Upper lobe of left lung (tissue), 6 donors: ENCODE measurements at regions not wholly inside any gene's neighbourhood (a gene's known extent, or its start where the extent isn't known, plus 50 kb on each side); places are given as distances from the start of the nearest gene placed in this dataset.

Experiments used
- ATAC-seq, 2 donors: fragments of 200-7000 bp; cut with Tn5 transposase; one replicate each; pipeline ENCODE4 v1.9.1; 2022; ENCODE audit warnings: mild to moderate bottlenecking in 2 of 2, moderate library complexity in 2 of 2; ENCODE audit not compliant: low FRiP score in 2 of 2
- DNase-seq, 2 donors: peaks; one replicate each; pipeline ENCODE4 v3.0.0-alpha.2; 2019 to 2020
- H3K27ac ChIP-seq, 4 donors: fragments of 200-600 bp; sonication (generic); one replicate each; pipeline ENCODE4 v1.5.1; 2016 to 2019
- H3K27me3 ChIP-seq, 4 donors: fragments of 200-600 bp; sonication (generic); one replicate each; pipeline ENCODE4 v1.5.1; 2017 to 2019
- H3K36me3 ChIP-seq, 4 donors: fragments of 200-600 bp; sonication (generic); one replicate each; pipeline ENCODE4 v1.5.1; 2016 to 2019
- H3K4me1 ChIP-seq, 4 donors: fragments of 200-600 bp; sonication (generic); one replicate each; pipeline ENCODE4 v1.5.1; 2018 to 2019
- H3K4me3 ChIP-seq, 4 donors: fragments of 200-600 bp; sonication (generic); one replicate each; pipeline ENCODE4 v1.5.1; 2017 to 2019; ENCODE audit warnings: mild to moderate bottlenecking in 2 of 4, moderate library complexity in 1 of 4
- H3K9me3 ChIP-seq, 4 donors: fragments of 200-600 bp; sonication (generic); one replicate each; pipeline ENCODE4 v1.5.1; 2018 to 2019
- EP300 ChIP-seq, 4 donors: sonication (generic); formaldehyde crosslinking; IDR thresholded peaks; one replicate each; pipeline ENCODE4 v1.5.1; 2017; ENCODE audit warnings: antibody characterized with exemption in 4 of 4, control low read depth in 2 of 4
- POLR2A ChIP-seq, 4 donors: fragments of 450-650 bp; IDR thresholded peaks; one replicate each; pipeline ENCODE4 v1.5.1; 2016 to 2017; ENCODE audit warnings: antibody characterized with exemption in 4 of 4, mild to moderate bottlenecking in 2 of 4
- POLR2AphosphoS5 ChIP-seq, 2 donors: sonication (generic); formaldehyde crosslinking; IDR thresholded peaks; one replicate each; pipeline ENCODE4 v1.5.1; 2017; ENCODE audit warnings: antibody characterized with exemption in 2 of 2
- WGBS, 2 donors: methylation state at CpG; one replicate each; pipeline ENCODE4 v1.1.5; 2017 to 2018; 5-methylcytosine and 5-hydroxymethylcytosine counted together
- TF ChIP-seq, protein P1 (sequence below), 6 experiments: fragments of 450-650 bp in 4 of 6; fragments of 200-600 bp in 2 of 6; sonication (generic) in 2 of 6; IDR thresholded peaks; one replicate each; pipeline ENCODE4 v1.5.1; 2016 to 2019; ENCODE audit warnings: antibody characterized with exemption in 6 of 6
- donor health status: DM: no; HTN: no; CAD: no; lungs with moderate emphysema.
- donor health status: DM: no; HTN: yes; CAD: no; lungs with severe emphysema.

DNA sequence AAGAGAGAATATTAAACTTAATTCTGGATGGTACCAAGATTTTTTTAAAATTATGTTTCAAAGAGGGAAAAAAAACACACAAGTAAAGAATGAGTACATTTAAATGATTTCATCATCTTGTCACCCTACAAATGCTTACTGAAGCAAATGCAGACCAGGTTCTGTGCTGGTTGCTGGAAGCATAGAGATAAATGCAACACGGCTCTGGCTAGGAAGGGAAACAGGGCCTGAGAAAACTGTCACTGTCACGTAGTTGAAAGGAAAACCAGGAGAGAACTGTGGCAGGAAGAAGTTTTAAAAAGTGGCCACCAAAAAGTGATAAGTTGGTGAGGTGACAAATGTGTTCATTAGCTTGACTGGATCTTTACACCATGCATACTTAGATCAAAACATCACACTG lies 336.9 kb upstream of the NFIA start:
- ATAC-seq (no peak), DNase-seq (no peak)
- 63 to 82% methylated on average over 2 of the region's 2 CpGs for WGBS, 2 donors
- no peaks in the 10 kb centered on the region for H3K4me1 ChIP-seq
- no peak overlapping the region for H3K4me3 ChIP-seq
- TF ChIP-seq, protein P1, sequence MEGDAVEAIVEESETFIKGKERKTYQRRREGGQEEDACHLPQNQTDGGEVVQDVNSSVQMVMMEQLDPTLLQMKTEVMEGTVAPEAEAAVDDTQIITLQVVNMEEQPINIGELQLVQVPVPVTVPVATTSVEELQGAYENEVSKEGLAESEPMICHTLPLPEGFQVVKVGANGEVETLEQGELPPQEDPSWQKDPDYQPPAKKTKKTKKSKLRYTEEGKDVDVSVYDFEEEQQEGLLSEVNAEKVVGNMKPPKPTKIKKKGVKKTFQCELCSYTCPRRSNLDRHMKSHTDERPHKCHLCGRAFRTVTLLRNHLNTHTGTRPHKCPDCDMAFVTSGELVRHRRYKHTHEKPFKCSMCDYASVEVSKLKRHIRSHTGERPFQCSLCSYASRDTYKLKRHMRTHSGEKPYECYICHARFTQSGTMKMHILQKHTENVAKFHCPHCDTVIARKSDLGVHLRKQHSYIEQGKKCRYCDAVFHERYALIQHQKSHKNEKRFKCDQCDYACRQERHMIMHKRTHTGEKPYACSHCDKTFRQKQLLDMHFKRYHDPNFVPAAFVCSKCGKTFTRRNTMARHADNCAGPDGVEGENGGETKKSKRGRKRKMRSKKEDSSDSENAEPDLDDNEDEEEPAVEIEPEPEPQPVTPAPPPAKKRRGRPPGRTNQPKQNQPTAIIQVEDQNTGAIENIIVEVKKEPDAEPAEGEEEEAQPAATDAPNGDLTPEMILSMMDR (IDR thresholded peaks at IDR 0.05): no peak
- no peaks in the 10 kb centered on the region for H3K27me3 ChIP-seq
- H3K27ac ChIP-seq: no peak overlapping the region
- no peaks in the 10 kb centered on the region for H3K9me3 ChIP-seq
- no peaks in the 10 kb centered on the region for H3K36me3 ChIP-seq

DNA sequence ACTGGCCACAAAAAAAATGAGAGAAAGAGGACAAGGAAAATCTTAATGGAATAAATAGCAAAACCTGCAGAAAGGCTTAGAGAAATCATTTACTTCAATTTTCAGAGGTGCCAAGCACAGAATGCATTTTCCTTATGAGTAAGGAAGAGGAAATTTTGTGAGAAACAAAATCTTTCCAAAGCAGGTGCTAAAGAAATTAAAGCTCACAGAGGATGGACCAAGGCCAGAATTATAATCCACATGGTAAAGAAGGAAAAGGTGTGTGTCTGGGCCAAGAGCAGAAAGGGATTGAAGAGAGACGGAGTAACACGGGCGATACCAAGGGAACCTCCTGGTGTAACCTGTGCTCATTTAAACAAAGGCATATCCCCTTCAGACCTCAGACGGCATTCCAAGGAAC lies 340.0 kb upstream of the NFIA start:
- Histone ChIP-seq H3K9me3 (no peaks in the 10 kb centered on the region), H3K27me3 (no peaks in the 10 kb centered on the region), H3K4me1 (no peaks in the 10 kb centered on the region), H3K36me3 (no peaks in the 10 kb centered on the region), H3K4me3 (no peak overlapping the region), H3K27ac (no peak overlapping the region)
- no peak for TF ChIP-seq POLR2AphosphoS5 (IDR thresholded peaks at IDR 0.05)
- no peak for TF ChIP-seq POLR2A (IDR thresholded peaks at IDR 0.05)
- TF ChIP-seq, protein P1 (IDR thresholded peaks at IDR 0.05): no peak
- TF ChIP-seq EP300 (IDR thresholded peaks at IDR 0.05): no peak
- no peak for DNase-seq
- WGBS, 2 donors: 92 to 93% methylated on average over 4 of the region's 4 CpGs
- ATAC-seq: no peak

DNA sequence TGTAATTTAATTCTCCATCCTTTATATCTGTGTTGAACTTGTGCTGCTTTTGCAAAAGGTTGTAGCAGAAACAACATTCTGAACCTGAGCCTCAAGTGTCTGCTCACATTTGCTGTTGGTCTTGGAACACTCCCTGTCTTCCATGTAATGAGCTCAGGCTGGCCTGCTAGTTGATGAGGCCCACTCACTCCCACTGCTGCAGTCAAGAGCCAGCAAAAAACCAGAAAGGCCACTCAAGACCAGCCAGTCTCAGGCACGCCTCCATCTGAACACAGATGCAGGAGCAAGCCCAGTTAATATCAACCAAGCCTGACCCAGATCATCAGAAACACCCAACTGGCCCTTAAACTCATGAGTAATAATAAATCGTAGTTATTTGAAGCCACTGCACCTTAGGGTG lies 342.2 kb upstream of the NFIA start:
- WGBS, 2 donors: 78 to 88% methylated on average over 2 of the region's 2 CpGs
- DNase-seq: no peak
- Histone ChIP-seq H3K9me3 (no peaks in the 10 kb centered on the region), H3K27ac (no peak overlapping the region), H3K36me3 (no peaks in the 10 kb centered on the region), H3K27me3 (no peaks in the 10 kb centered on the region), H3K4me1 (no peaks in the 10 kb centered on the region), H3K4me3 (no peak overlapping the region)
- TF ChIP-seq, protein P1 (IDR thresholded peaks at IDR 0.05): no peak
- TF ChIP-seq EP300 (IDR thresholded peaks at IDR 0.05): no peak
- TF ChIP-seq POLR2AphosphoS5 (IDR thresholded peaks at IDR 0.05): no peak
- no peak for TF ChIP-seq POLR2A (IDR thresholded peaks at IDR 0.05)
- ATAC-seq: no peak

DNA sequence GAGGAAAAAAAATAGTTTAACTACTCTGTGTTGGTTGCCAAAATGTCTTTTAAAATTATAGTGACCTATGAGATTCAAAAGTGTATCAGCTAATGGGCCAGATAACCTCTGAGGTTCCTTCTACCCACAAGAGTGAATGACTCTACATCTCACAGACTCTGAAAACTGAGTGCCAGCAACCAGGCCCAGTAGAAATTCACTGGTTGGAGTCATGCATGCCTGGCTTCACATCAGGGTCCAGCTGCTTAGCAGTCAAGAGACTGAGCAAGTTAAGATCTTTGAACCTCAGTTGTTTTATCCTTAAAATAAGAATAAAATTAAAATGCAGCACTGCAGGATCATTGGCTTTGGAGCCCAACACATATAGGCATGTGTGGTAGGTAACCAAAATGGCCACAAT lies 342.6 kb upstream of the NFIA start:
- Histone ChIP-seq H3K4me1 (no peaks in the 10 kb centered on the region), H3K9me3 (no peaks in the 10 kb centered on the region), H3K36me3 (no peaks in the 10 kb centered on the region), H3K4me3 (no peak overlapping the region), H3K27me3 (no peaks in the 10 kb centered on the region), H3K27ac (no peak overlapping the region)
- DNase-seq: no peak
- TF ChIP-seq POLR2AphosphoS5 (IDR thresholded peaks at IDR 0.05) (no peak), EP300 (IDR thresholded peaks at IDR 0.05) (no peak), POLR2A (IDR thresholded peaks at IDR 0.05) (no peak)
- TF ChIP-seq, protein P1 (IDR thresholded peaks at IDR 0.05): no peak
- no peak for ATAC-seq

DNA sequence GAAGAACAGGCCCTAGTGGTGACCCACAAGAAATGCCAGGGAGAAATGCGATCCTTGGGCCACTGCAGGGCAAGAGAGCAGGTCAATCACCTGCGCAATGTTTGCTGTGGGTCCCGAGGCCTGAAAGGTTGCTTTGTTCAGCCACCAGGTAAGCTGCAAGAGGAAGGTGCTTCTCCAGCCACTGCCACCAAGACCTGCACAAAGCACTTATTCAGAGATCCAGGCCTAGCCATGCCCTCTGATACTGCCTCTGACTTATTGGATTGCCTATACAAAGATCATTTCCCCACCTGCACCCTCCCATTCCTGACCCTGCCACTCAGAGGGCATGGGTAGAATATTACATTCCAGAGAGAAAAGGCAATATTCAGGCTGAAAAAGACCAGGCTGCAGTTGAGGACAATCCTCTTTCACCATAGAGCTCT lies 349.4 kb upstream of the NFIA start:
- TF ChIP-seq POLR2A (IDR thresholded peaks at IDR 0.05) (no peak), POLR2AphosphoS5 (IDR thresholded peaks at IDR 0.05) (no peak), EP300 (IDR thresholded peaks at IDR 0.05) (no peak)
- TF ChIP-seq, protein P1 (IDR thresholded peaks at IDR 0.05): no peak
- ATAC-seq: no peak
- Histone ChIP-seq H3K36me3 (no peaks in the 10 kb centered on the region), H3K4me1 (no peaks in the 10 kb centered on the region), H3K9me3 (no peaks in the 10 kb centered on the region), H3K27me3 (no peaks in the 10 kb centered on the region), H3K27ac (no peak overlapping the region), H3K4me3 (no peak overlapping the region)
- no peak for DNase-seq
- WGBS, 2 donors: 84 to 93% methylated on average over 3 of the region's 3 CpGs
